Hindlimb muscle (tissue), 1 donor: ENCODE measurements at regions not wholly inside any gene's neighbourhood (a gene's known extent, or its start where the extent isn't known, plus 50 kb on each side); places are given as distances from the start of the nearest gene placed in this dataset.
A peak's percentile ranks its signal among the peaks of the same experiment; 100 is the strongest.

Source experiments
- DNase-seq: peaks from one replicate; pipeline ENCODE4 v3.0.0-alpha.2; 2013

DNA sequence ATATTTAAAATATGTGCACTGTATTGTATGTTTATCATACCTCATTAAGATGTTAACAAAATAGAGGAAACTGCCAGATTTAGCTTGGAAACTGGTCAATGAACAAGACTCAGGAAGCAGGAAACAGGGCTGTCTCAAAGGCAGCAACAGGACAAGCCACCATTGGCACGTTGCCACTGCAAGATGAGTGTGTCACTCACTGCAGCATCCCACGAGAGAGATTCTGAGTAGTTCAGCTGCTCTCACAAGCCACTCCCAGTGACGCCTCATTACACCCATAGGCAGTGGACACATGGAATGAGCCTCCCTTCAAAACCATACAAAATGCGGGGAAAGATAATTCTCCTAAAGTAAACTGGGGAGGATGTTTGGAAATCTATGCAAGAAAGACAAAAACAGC, 181.9 kb upstream of the DLGAP1 start:
- DNase-seq: peak; percentile 21

GRCh38 chr18:4631239-4631638, 176.1 kb upstream of the DLGAP1 start:
- no peak for DNase-seq

DNA sequence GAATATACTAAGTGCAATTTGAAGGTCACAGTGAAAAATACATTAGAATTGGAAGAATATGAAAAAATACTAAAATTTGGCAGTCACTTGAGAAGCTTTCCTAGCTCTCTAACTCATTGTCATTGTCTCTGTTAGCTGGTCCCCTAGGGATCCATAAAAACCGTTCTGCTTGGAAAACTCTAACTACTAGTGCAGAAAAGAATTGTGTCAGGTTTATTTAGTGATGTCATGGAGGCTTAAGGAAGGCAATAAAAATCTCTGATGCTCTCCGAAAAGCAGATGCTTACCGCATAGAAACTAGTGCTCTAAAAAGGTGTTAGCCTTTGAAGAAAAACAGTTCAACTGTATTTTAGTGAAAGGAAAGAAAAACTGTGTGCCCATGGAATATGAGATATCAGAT, 150.1 kb upstream of the DLGAP1 start:
- peak; percentile 62 for DNase-seq

DNA sequence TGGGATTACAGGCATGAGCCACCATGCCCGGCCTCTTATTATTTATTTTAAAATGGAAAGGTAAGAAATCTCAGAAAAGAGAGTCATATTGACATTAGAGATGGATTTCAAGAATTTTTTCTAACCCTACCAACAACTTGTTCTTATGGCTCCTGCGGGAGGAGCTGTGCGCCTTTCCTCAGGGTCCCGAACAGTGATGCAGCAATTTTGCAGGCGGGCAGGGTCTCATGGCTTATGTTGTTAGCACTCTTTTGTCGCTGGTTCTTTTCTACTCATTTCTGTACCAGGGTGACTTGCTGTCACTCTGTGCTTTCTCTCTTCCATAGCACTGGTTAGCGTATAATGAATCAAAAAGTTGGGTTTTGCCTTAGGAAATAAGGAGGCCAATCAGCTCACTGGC, 148.8 kb upstream of the DLGAP1 start:
- DNase-seq: no peak

- DNase-seq: no peak
Measured at GRCh38 chr18:4599312-4599711, 144.2 kb upstream of the DLGAP1 start.

DNA sequence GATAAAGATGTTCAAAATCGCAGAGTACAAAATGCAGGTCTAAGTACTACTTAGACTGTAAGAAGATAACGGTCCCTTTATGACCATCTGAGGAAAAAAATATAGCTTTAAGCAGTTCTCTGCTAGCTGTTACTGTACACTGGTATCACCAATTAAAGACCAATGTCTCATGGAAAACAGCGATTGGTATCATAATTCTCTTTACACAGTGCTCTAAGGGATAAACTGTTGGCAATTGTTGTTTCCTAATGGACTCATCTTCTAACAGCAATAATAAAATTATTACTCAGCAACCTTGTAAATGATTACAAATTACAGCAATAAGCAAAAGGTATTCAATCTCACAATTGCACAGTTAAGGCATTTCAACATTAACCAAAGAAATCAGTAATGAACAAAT, 142.2 kb upstream of the DLGAP1 start:
- no peak for DNase-seq

DNA sequence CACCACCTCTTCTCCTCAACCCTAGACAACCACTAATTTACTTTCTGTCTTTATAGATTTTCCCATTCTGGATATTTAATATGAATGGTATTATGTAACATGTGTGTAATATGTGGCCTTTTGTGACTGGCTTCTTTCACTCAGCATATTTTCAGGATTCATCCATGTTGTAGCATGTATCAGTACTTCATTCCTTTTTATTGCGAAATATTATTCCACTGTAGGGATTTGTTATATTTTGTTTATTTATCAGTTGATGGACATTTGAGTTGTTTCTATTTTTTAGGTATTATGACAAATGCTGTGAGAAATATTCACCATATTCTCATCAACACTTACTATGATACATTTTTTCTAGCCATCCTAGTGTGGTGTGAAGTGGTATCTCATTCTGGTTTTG, 138.8 kb upstream of the DLGAP1 start:
- DNase-seq: no peak

GRCh38 chr18:4593459-4593858, 138.4 kb upstream of the DLGAP1 start:
- DNase-seq: no peak

DNA sequence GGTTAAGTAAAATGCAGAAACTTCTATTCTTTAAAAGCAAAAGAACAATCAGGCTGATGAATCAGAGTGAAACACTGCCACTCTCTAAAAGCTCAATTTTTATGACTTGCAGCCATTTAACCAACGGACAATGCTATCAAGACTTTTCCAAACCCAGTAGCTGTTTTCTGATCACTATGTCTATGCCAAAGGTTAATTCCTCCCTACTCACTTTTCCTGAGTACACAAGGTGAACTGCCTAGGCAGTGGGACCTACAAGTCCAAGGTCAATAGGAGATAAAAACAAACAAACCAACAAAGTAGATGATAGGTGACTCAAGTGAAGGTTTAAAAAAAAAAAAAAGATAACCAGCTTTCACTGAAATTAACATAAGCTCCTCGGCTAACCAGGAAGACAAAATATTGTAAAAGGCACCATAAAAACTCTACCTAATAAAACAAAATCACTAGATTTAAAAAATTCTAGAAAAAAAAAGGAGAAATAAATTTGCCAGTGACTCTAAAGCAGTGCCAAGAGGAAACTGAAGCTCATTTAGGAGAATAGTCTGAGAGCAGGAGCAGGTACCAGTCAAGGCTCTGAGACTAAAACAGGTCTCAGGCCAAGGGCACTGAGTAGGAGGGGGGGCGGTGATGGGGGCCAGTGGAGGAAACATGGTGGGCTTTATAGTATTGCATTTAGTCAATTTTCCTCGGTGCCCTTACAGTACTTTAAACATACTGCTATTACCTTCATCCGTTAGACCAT, 134.1 kb upstream of the DLGAP1 start:
- DNase-seq: no peak

- DNase-seq: no peak
Measured at GRCh38 chr18:4587204-4587603, 132.1 kb upstream of the DLGAP1 start.

- no peak for DNase-seq
Measured at GRCh38 chr18:4586731-4587130, 131.6 kb upstream of the DLGAP1 start.

- peak; percentile 19 for DNase-seq
Measured at GRCh38 chr18:4582431-4583335, 127.6 kb upstream of the DLGAP1 start.

- peak; percentile 11 for DNase-seq
Measured at GRCh38 chr18:4581966-4582365, 126.9 kb upstream of the DLGAP1 start.

DNA sequence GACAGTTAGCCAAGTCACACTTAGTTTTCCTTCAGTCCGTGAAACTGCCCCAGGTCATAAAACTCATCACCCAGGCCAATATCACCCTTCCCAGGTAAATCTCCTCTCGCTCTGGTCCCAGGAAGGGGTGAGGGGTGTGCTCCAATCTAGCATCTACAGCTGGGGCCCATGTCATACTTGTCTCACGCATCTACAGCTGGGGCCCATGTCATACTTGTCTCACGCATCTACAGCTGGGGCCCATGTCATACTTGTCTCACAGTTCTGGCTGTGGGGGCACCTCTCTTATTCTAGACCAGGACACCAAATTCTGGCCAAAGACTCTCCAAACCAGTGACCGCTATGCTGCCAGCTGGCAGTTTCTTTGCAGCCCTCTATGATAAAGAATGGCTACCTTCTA, 123.3 kb upstream of the DLGAP1 start:
- no peak for DNase-seq

GRCh38 chr18:4573735-4574134, 118.6 kb upstream of the DLGAP1 start:
- DNase-seq: no peak

DNA sequence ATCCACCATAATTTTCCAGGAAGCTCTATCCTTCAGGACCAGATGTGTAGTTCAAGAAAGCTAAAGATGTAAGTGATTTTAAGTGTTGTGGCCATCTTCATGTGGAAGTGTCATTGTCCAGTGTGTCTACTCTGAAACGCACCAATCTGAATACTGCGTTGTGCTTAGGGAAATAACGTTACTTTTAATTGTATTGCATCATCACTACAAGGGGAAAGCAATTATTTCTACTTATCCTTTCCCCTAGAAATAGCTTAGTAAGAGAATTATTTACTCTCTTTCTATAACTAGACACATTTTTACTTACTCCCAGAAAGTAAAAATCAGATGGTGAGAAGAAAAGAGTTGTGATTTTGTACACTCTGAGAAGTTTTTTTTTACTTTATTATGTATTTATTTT, 102.4 kb upstream of the DLGAP1 start:
- no peak for DNase-seq

- peak; percentile 29 for DNase-seq
Measured at GRCh38 chr18:4551001-4551360, 95.9 kb upstream of the DLGAP1 start.

GRCh38 chr18:4549164-4549872, 94.2 kb upstream of the DLGAP1 start:
- DNase-seq: peak; percentile 38

DNA sequence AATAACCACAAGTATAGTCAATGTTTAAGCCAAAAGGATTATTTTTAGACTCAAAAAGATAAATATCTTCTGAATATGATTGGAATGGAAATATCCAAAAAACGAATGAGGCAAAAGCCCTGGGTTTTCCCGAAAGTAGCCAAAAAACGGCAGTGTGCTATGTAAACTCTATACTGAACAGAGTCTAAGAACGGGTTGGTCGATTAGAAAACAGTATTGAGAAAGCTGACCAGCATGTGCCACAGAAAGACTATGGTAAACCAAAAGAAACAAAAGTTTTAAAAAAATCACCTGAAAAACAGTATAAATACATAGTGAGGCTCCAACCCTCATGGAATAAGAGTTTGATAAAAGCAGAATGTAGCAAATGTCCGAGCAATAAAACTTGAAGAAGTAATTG, 92.0 kb upstream of the DLGAP1 start:
- no peak for DNase-seq

DNA sequence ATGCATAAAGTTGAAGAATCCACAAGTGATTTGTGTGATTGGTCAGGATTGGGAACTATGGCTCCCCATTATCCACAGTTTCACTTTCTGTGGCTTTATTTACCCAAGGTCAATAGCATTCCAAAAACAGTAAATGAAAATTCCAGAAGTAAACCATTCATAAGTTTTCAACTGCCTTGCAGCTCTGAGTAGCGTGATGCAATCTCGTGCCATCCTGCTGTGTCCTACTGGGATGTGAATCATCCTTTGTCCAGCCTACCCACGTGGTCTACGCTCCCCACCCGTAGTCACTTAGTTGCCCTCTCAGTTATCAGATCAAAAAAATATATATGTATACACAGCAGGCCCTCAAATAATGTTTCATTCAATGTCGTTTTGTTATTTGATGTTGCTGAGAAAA, 89.0 kb upstream of the DLGAP1 start:
- no peak for DNase-seq

DNA sequence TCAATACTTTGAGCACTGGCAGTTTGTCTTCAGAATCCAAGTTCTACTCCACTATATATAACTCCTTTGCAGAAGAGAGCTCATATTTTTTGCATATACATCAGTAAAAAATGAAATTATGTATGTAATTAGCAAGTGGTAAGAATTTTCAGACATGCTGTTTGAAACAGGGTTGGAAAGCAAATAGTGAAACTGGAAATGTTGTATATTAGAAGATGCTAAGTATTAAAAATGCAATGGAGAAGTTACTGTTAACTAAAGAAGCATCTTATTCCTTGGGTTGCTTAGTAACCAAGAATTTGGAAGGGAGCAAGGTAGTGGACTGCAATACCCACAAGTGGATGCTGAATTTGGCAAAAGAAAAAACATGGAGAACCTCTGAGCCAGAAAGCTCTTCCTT, 88.6 kb upstream of the DLGAP1 start:
- no peak for DNase-seq

DNA sequence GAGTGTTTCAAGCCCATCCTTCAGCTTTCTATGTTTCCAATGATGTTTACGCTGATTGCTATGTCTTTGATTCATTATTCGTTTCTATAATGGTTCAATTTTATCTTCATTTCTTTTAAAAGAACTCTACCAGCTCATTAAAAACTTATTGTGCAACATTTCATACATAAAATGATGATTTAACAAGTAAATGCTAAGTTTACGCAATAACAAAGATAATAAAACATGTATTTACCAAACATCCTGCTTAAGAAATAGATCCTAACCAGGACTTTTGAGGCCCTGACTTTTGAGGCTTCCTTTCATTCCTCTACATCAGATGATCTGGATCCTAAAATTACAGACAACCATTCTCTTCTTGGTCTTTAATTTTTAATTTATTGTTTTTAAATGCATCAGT, 86.5 kb upstream of the DLGAP1 start:
- DNase-seq: no peak

DNA sequence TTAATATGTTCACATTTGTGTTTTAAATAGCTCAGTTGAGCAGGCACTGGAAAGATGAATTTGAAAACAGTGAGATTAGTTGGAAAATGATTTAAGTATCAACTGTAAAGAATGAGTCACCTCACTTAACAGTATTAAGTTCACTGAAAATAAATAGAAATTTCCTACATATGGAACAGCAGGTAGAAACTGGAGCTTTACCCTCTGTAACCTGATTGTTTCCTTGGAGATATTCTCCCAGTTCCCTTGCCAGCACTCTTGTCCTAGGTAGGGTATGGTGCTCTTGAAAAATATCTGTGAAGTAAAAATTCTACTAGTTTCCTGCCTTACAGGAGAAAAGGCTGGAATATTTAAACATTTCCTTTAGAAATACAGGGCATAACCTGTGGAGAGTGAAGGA, 81.3 kb upstream of the DLGAP1 start:
- no peak for DNase-seq

DNA sequence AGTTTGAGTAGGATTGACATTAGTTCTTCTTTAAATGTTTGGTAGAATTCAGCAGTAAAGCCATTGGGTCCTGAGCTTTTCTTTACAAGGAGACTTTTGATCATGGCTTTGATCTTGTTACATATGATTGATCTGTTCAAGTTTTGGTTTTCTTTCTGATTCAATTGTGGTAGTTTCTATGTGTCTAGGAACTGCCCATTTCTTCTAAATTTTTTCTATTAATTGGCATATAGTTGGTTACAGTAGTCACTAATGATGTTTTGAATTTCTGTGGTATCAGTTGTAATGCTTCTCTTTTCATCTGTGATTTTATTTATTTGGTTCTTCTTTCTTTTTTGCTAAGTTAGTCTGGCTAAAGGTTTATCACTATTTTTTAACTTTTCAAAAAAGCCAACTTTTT, 73.3 kb upstream of the DLGAP1 start:
- no peak for DNase-seq
